GM12878 (cell line): ENCODE measurements at regions not wholly inside any gene's neighbourhood (a gene's known extent, or its start where the extent isn't known, plus 50 kb on each side); places are given as distances from the start of the nearest gene placed in this dataset.

Experiments used
- ATAC-seq: fragments of 200-7000 bp; cut with Tn5 transposase; 3 replicates; pipeline ENCODE4 v1.9.1; 2020; ENCODE audit warnings: mild to moderate bottlenecking, moderate library complexity
- BruUV-seq: library from RNA; stranded (reverse); fragments of 400-500 nt; replicated peaks from 2 replicates; lab custom pipeline; 2021; lab: Mats Ljungman, UMichigan
- CTCF ChIA-PET: fragments of 300-600 bp; sonication (Branson Sonifier 250); formaldehyde crosslinking; extraction: SDS; loops from one replicate; lab custom pipeline; 2021; ENCODE audit warnings: inconsistent platforms; lab: Yijun Ruan, JAX
- POLR2A ChIA-PET: fragments of 350-600 bp; formaldehyde crosslinking; extraction: SDS; loops from one replicate; lab custom pipeline; 2021; ENCODE audit warnings: inconsistent platforms; lab: Charles Lee
- RAD21 ChIA-PET: fragments of 300-600 bp; sonication (Branson Sonifier 250); formaldehyde crosslinking; loops from one replicate; lab custom pipeline; 2023; ENCODE audit warnings: antibody characterized with exemption; ENCODE audit not compliant: unreplicated experiment; lab: Charles Lee
- SMC1A ChIA-PET: fragments of 300-600 bp; sonication (Branson Sonifier 250); formaldehyde crosslinking; loops from one replicate; lab custom pipeline; 2023; ENCODE audit not compliant: unreplicated experiment, uncharacterized antibody; lab: Charles Lee
- DNase-seq: peaks from one replicate; pipeline ENCODE4 v3.0.0-alpha.2; 2011; ENCODE audit warnings: low read depth, low spot score
- FAIRE-seq: peaks from 3 replicates; lab custom pipeline; 2011; peaks lifted over from hg19 to GRCh38; lab: Jason Lieb, UNC
- H2AFZ ChIP-seq: 2 replicates; pipeline ENCODE4 v1.6.0; 2011; ENCODE audit warnings: low read depth, low read length, control low read depth; ENCODE audit not compliant: control insufficient read depth
- H3K27ac ChIP-seq: 2 replicates; pipeline ENCODE4 v1.5.1; 2011; ENCODE audit warnings: control low read depth; ENCODE audit not compliant: control insufficient read depth, insufficient read depth
- H3K27me3 ChIP-seq, 2 experiments: replicated peaks in 1 of 2; 2 replicates each; pipeline versions ENCODE4 v1.6.0 to v1.6.1; 2011; ENCODE audit warnings: low read length in 1 of 2; ENCODE audit not compliant: control insufficient read depth in 2 of 2, insufficient read depth in 2 of 2
- H3K36me3 ChIP-seq, 2 experiments: 2 replicates each; pipeline ENCODE4 v1.5.1; 2011; ENCODE audit warnings: low read length in 1 of 2; ENCODE audit not compliant: control insufficient read depth in 2 of 2, insufficient read depth in 2 of 2
- H3K4me1 ChIP-seq: 2 replicates; pipeline ENCODE4 v1.6.1; 2011; ENCODE audit warnings: mild to moderate bottlenecking, low read length, moderate library complexity, mixed read lengths; ENCODE audit not compliant: control insufficient read depth, insufficient read depth
- H3K4me2 ChIP-seq: 2 replicates; pipeline ENCODE4 v1.6.0; 2011; ENCODE audit warnings: control low read depth; ENCODE audit not compliant: control insufficient read depth, insufficient read depth
- H3K4me3 ChIP-seq: fragments of 200-600 bp; sonication (generic); 2 replicates; pipeline ENCODE4 v1.5.1; 2016
- H3K79me2 ChIP-seq: 2 replicates; pipeline ENCODE4 v1.6.0; 2011; ENCODE audit warnings: low read length; ENCODE audit not compliant: control insufficient read depth, insufficient read depth
- H3K9ac ChIP-seq: 2 replicates; pipeline ENCODE4 v1.8.0; 2011; ENCODE audit warnings: low read length, control low read depth, mixed read lengths; ENCODE audit not compliant: control insufficient read depth, insufficient read depth
- H3K9me3 ChIP-seq: replicated peaks from 3 replicates; pipeline ENCODE4 v1.5.1; 2011; ENCODE audit warnings: mild to moderate bottlenecking, low read length; ENCODE audit not compliant: control insufficient read depth, insufficient read depth
- H4K20me1 ChIP-seq: 2 replicates; pipeline ENCODE4 v1.6.0; 2011; ENCODE audit not compliant: control insufficient read depth, insufficient read depth
- CHD2 ChIP-seq: IDR thresholded peaks from 2 replicates; pipeline ENCODE4 v1.6.1; 2011; ENCODE audit warnings: low read depth, low read length, improper control_type of control experiment, borderline replicate concordance
- EZH2 ChIP-seq: IDR thresholded peaks from 2 replicates; pipeline ENCODE4 v1.6.1; 2012; ENCODE audit warnings: low read depth, mild to moderate bottlenecking, control low read depth, inconsistent platforms, low read length, borderline replicate concordance; ENCODE audit not compliant: control insufficient read depth
- JUNB ChIP-seq: IDR thresholded peaks from 2 replicates; pipeline ENCODE4 v1.6.1; 2016; ENCODE audit warnings: antibody characterized with exemption, mild to moderate bottlenecking
- MYB ChIP-seq: fragments of 150-350 bp; IDR thresholded peaks from 2 replicates; pipeline ENCODE4 v1.6.1; 2014; ENCODE audit warnings: mild to moderate bottlenecking, low read depth, low read length, borderline replicate concordance
- STAT1 ChIP-seq: fragments of 450-650 bp; conservative IDR thresholded peaks from 2 replicates; pipeline ENCODE4 v1.6.1; 2014; ENCODE audit warnings: antibody characterized with exemption, mild to moderate bottlenecking
- ZNF207 ChIP-seq: fragments of 450-650 bp; IDR thresholded peaks from 2 replicates; pipeline ENCODE4 v1.6.1; 2014; ENCODE audit warnings: antibody characterized with exemption, mild to moderate bottlenecking, borderline replicate concordance
- WGBS: methylation state at CpG from one replicate; pipeline ENCODE4 v1.1.6; 2016; ENCODE audit warnings: low lambda C conversion rate; ENCODE audit not compliant: insufficient replicate concordance, insufficient coverage; ENCODE audit errors: missing lambda C conversion rate; 5-methylcytosine and 5-hydroxymethylcytosine counted together
- in situ Hi-C: fragments of 300-500 bp; cut with MboI; formaldehyde crosslinking; loops from 9 replicates; pipeline ENCODE4 v1.14.3; 2018; ENCODE audit warnings: mixed read lengths
- intact Hi-C: fragments of 100-400 bp; cut with micrococcal nuclease; formaldehyde crosslinking; loops from one replicate; pipeline ENCODE4 v1.14.2; 2022; ENCODE audit not compliant: unreplicated experiment
- TF ChIP-seq, protein P1 (sequence below): fragments of 450-650 bp; IDR thresholded peaks from 2 replicates; pipeline ENCODE4 v1.6.1; 2016; ENCODE audit warnings: mild to moderate bottlenecking

DNA sequence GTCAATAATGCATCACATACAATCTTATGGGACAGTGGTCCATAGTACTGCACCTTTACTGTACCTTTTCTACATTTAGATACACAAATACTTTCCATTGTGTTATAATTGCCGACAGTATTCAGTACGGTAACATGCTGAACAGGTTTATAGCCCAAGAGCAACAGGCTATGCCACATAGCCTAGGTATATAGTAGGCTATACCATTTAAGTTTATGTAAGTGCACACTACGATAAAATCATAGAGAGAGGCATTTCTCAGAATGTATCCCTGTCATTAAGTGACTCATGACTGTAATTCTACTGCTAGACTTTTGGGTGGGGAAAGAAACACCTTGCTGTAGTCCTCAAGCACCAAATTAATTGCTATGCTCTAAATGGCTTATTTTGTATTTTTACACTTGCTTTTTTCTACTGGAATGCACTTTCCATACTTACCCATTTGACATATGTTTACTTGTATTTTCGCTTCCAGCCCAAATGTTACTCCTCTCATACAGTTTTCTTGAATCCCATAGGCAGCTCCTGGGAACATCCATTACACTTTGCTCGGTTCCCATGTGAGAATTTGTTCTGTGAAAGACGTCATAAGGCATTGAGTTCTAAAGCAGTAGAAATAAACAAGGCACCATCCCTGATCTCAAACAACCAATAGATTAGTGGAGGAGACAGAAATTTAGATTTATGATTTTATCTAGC, 714.0 kb upstream of the ID2 start:
- ATAC-seq (no peak), DNase-seq (no peak), FAIRE-seq (no peak)
- Histone ChIP-seq H3K27me3 (no peaks in the 10 kb centered on the region; a peak in 1 of 4 replicates), H3K4me1 (no peaks in the 10 kb centered on the region), H4K20me1 (no peaks in the 10 kb centered on the region), H3K4me3 (no peak overlapping the region), H2AFZ (no peak overlapping the region), H3K4me2 (no peak overlapping the region), H3K79me2 (no peaks in the 10 kb centered on the region), H3K36me3 (no peaks in the 10 kb centered on the region), H3K9ac (no peak overlapping the region), H3K27ac (no peak overlapping the region), H3K9me3 (no peaks in the 10 kb centered on the region)
- ChIA-PET CTCF (no interaction called here), POLR2A (no interaction called here), RAD21 (no interaction called here), SMC1A (interaction anchor here (1.0 to 1.8 kb wide), 3 partner anchors 9 to 33 kb away, joined by 3 to 6 read pairs (median 4); no protein-coding TSS in a partner anchor)
- in situ Hi-C loops: no loop called here
- WGBS: 29% methylated on average over 6 of the region's 6 CpGs
- no TSS peak for BruUV-seq
- TF ChIP-seq CHD2 (no peak), STAT1 (no peak), ZNF207 (no peak), JUNB (no peak), EZH2 (no peak), MYB (no peak)
- TF ChIP-seq, protein P1, sequence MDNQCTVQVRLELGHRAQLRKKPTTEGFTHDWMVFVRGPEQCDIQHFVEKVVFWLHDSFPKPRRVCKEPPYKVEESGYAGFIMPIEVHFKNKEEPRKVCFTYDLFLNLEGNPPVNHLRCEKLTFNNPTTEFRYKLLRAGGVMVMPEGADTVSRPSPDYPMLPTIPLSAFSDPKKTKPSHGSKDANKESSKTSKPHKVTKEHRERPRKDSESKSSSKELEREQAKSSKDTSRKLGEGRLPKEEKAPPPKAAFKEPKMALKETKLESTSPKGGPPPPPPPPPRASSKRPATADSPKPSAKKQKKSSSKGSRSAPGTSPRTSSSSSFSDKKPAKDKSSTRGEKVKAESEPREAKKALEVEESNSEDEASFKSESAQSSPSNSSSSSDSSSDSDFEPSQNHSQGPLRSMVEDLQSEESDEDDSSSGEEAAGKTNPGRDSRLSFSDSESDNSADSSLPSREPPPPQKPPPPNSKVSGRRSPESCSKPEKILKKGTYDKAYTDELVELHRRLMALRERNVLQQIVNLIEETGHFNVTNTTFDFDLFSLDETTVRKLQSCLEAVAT: no peak
- intact Hi-C loops: no loop called here
